Immature natural killer cell (primary cell): ENCODE measurements at regions not wholly inside any gene's neighbourhood (a gene's known extent, or its start where the extent isn't known, plus 50 kb on each side); places are given as distances from the start of the nearest gene placed in this dataset.

ENCODE experiments used
- DNase-seq, 3 donors: peaks; one replicate each; pipeline ENCODE4 v3.0.0; 2022; ENCODE audit warnings: mixed read lengths in 1 of 3
- H3K27ac Mint-ChIP-seq, 6 donors: one replicate each; pipeline ENCODE4 v1.8.0; 2020; ENCODE audit warnings: mixed read lengths in 6 of 6, mild to moderate bottlenecking in 5 of 6, inconsistent platforms in 4 of 6, moderate library complexity in 3 of 6
- H3K27me3 Mint-ChIP-seq, 3 donors: one replicate each; pipeline ENCODE4 v1.8.0; 2020 to 2021; ENCODE audit warnings: low read depth in 3 of 3, mild to moderate bottlenecking in 3 of 3, mixed read lengths in 3 of 3, moderate library complexity in 3 of 3, inconsistent platforms in 1 of 3
- H3K36me3 Mint-ChIP-seq, 3 donors: one replicate each; pipeline ENCODE4 v1.8.0; 2020; ENCODE audit warnings: mixed read lengths in 3 of 3, inconsistent platforms in 2 of 3, mild to moderate bottlenecking in 2 of 3
- H3K4me1 Mint-ChIP-seq, 2 donors: one replicate each; pipeline ENCODE4 v1.8.0; 2020; ENCODE audit warnings: inconsistent platforms in 2 of 2, mild to moderate bottlenecking in 2 of 2, mixed read lengths in 2 of 2, moderate library complexity in 1 of 2
- H3K4me3 Mint-ChIP-seq, 5 donors: one replicate each; pipeline ENCODE4 v1.8.0; 2020; ENCODE audit warnings: mild to moderate bottlenecking in 5 of 5, mixed read lengths in 5 of 5, inconsistent platforms in 3 of 5, moderate library complexity in 3 of 5
- H3K9me3 Mint-ChIP-seq, 6 donors: one replicate each; pipeline ENCODE4 v1.8.0; 2020; ENCODE audit warnings: mild to moderate bottlenecking in 6 of 6, mixed read lengths in 6 of 6, inconsistent platforms in 4 of 6, moderate library complexity in 3 of 6

- DNase-seq = peak in 2 of 3 donors; percentile 3 to 4
- peaks cover 0 to 5% (median 1%) of the 10 kb centered on the region in 6 donors for H3K9me3 Mint-ChIP-seq
- H3K27ac Mint-ChIP-seq = no peak overlapping the region
- no peaks in the 10 kb centered on the region for H3K36me3 Mint-ChIP-seq
- H3K4me1 Mint-ChIP-seq = no peaks in the 10 kb centered on the region
- H3K4me3 Mint-ChIP-seq = no peak overlapping the region
- H3K27me3 Mint-ChIP-seq = peaks cover 0 to 1% (median under 1%) of the 10 kb centered on the region in 3 donors
Observed at GRCh38 chr13:84896128-84896527, 903.1 kb downstream of the SLITRK6 start.

GRCh38 chr13:84894749-84895148, 904.5 kb downstream of the SLITRK6 start:
- Mint-ChIP-seq H3K4me1 (no peaks in the 10 kb centered on the region), H3K9me3 (peaks cover 0 to 5% (median 1%) of the 10 kb centered on the region in 6 donors), H3K27me3 (peaks cover 0 to 3% (median 1%) of the 10 kb centered on the region in 3 donors), H3K27ac (no peak overlapping the region), H3K36me3 (no peaks in the 10 kb centered on the region), H3K4me3 (no peak overlapping the region)
- no peak for DNase-seq

GRCh38 chr13:84885868-84886267, 913.4 kb downstream of the SLITRK6 start:
- no peaks in the 10 kb centered on the region for H3K4me1 Mint-ChIP-seq
- H3K27ac Mint-ChIP-seq = no peak overlapping the region

GRCh38 chr13:84873951-84874350, 925.3 kb downstream of the SLITRK6 start:
- Mint-ChIP-seq H3K9me3 (peaks cover 2 to 53% (median 23%) of the 10 kb centered on the region in 6 donors), H3K4me3 (no peak overlapping the region), H3K27ac (no peak overlapping the region), H3K27me3 (peaks cover 0 to 1% (median 0%) of the 10 kb centered on the region in 3 donors), H3K4me1 (no peaks in the 10 kb centered on the region), H3K36me3 (peaks cover 0 to 5% (median 0%) of the 10 kb centered on the region in 3 donors)
- no peak for DNase-seq

More at GRCh38 chr13:84885868-84886267, 913.4 kb downstream of the SLITRK6 start:
- no peaks in the 10 kb centered on the region for H3K36me3 Mint-ChIP-seq
- H3K27me3 Mint-ChIP-seq = peaks cover 0 to 3% (median 0%) of the 10 kb centered on the region in 3 donors
- no peak for DNase-seq
- no peak overlapping the region for H3K4me3 Mint-ChIP-seq
- H3K9me3 Mint-ChIP-seq = peaks cover 0 to 13% (median 4%) of the 10 kb centered on the region in 6 donors

- Mint-ChIP-seq H3K27ac (no peak overlapping the region), H3K27me3 (peaks cover 0 to 1% (median 0%) of the 10 kb centered on the region in 3 donors), H3K36me3 (no peaks in the 10 kb centered on the region), H3K4me1 (no peaks in the 10 kb centered on the region), H3K9me3 (peaks cover 2 to 33% (median 11%) of the 10 kb centered on the region in 6 donors), H3K4me3 (no peak overlapping the region)
- no peak for DNase-seq
Observed at GRCh38 chr13:84870190-84870589, 929.0 kb downstream of the SLITRK6 start.

GRCh38 chr13:84867246-84867645, 932.0 kb downstream of the SLITRK6 start:
- H3K36me3 Mint-ChIP-seq = no peaks in the 10 kb centered on the region
- no peaks in the 10 kb centered on the region for H3K4me1 Mint-ChIP-seq
- H3K27me3 Mint-ChIP-seq = peaks cover 0 to 1% (median 0%) of the 10 kb centered on the region in 3 donors
- H3K9me3 Mint-ChIP-seq = peaks cover 0 to 26% (median 4%) of the 10 kb centered on the region in 6 donors
- no peak overlapping the region for H3K4me3 Mint-ChIP-seq
- DNase-seq = no peak
- H3K27ac Mint-ChIP-seq = no peak overlapping the region

GRCh38 chr13:84865783-84866221, 933.4 kb downstream of the SLITRK6 start:
- DNase-seq = no peak
- Mint-ChIP-seq H3K27me3 (peaks cover 0 to 1% (median 0%) of the 10 kb centered on the region in 3 donors), H3K9me3 (peaks cover 0 to 15% (median 4%) of the 10 kb centered on the region in 6 donors), H3K4me3 (no peak overlapping the region), H3K4me1 (no peaks in the 10 kb centered on the region), H3K36me3 (no peaks in the 10 kb centered on the region), H3K27ac (no peak overlapping the region)

GRCh38 chr13:84864341-84864740, 934.9 kb downstream of the SLITRK6 start:
- H3K4me1 Mint-ChIP-seq = no peaks in the 10 kb centered on the region
- no peak overlapping the region for H3K27ac Mint-ChIP-seq
- DNase-seq = no peak
- no peaks in the 10 kb centered on the region for H3K36me3 Mint-ChIP-seq
- no peak overlapping the region for H3K4me3 Mint-ChIP-seq
- H3K27me3 Mint-ChIP-seq = peaks cover 0 to 2% (median 0%) of the 10 kb centered on the region in 3 donors
- H3K9me3 Mint-ChIP-seq = peaks cover 2 to 14% (median 8%) of the 10 kb centered on the region in 6 donors

- H3K9me3 Mint-ChIP-seq = peaks cover 2 to 14% (median 7%) of the 10 kb centered on the region in 6 donors
- DNase-seq = no peak
- H3K27ac Mint-ChIP-seq = no peak overlapping the region
- no peaks in the 10 kb centered on the region for H3K4me1 Mint-ChIP-seq
- no peaks in the 10 kb centered on the region for H3K36me3 Mint-ChIP-seq
- H3K4me3 Mint-ChIP-seq = no peak overlapping the region
- H3K27me3 Mint-ChIP-seq = peaks cover 0 to 2% (median 0%) of the 10 kb centered on the region in 3 donors
Observed at GRCh38 chr13:84847107-84847506, 952.1 kb downstream of the SLITRK6 start.

GRCh38 chr13:84845907-84846619, 953.2 kb downstream of the SLITRK6 start:
- Mint-ChIP-seq H3K27me3 (peaks cover 0 to 2% (median 0%) of the 10 kb centered on the region in 3 donors), H3K36me3 (no peaks in the 10 kb centered on the region), H3K27ac (no peak overlapping the region), H3K4me3 (no peak overlapping the region), H3K4me1 (no peaks in the 10 kb centered on the region), H3K9me3 (peaks cover 2 to 14% (median 7%) of the 10 kb centered on the region in 6 donors)
- DNase-seq = no peak

- Mint-ChIP-seq H3K4me3 (no peak overlapping the region), H3K27ac (no peak overlapping the region), H3K36me3 (no peaks in the 10 kb centered on the region), H3K27me3 (peaks cover 0 to 2% (median 0%) of the 10 kb centered on the region in 3 donors), H3K9me3 (peaks cover 1 to 9% (median 5%) of the 10 kb centered on the region in 6 donors), H3K4me1 (no peaks in the 10 kb centered on the region)
- DNase-seq = no peak
Observed at GRCh38 chr13:84844473-84844872, 954.7 kb downstream of the SLITRK6 start.

- Mint-ChIP-seq H3K9me3 (peaks cover 1 to 9% (median 4%) of the 10 kb centered on the region in 6 donors), H3K4me1 (no peaks in the 10 kb centered on the region), H3K27ac (no peak overlapping the region), H3K27me3 (no peaks in the 10 kb centered on the region), H3K36me3 (no peaks in the 10 kb centered on the region), H3K4me3 (no peak overlapping the region)
- DNase-seq = no peak
Observed at GRCh38 chr13:84843368-84843767, 955.9 kb downstream of the SLITRK6 start.

GRCh38 chr13:84834201-84834600, 951.9 kb upstream of the SLITRK1 start:
- no peak for DNase-seq
- Mint-ChIP-seq H3K4me3 (no peak overlapping the region), H3K9me3 (peaks cover 6 to 27% (median 14%) of the 10 kb centered on the region in 6 donors), H3K4me1 (no peaks in the 10 kb centered on the region), H3K27me3 (peaks cover 0 to 3% (median 0%) of the 10 kb centered on the region in 3 donors), H3K36me3 (no peaks in the 10 kb centered on the region), H3K27ac (no peak overlapping the region)
